HG03342 (cell line): ENCODE measurements at regions not wholly inside any gene's neighbourhood (a gene's known extent, or its start where the extent isn't known, plus 50 kb on each side); places are given as distances from the start of the nearest gene placed in this dataset.
A peak's percentile ranks its signal among the peaks of the same experiment; 100 is the strongest.
"Not testable (repeated sequence)": the region's sequence is repeated elsewhere in the genome, so short reads cannot be mapped to it uniquely, and the experiment has no call there.

Experiments used
- ATAC-seq: cut with Tn5 transposase; IDR thresholded peaks from one replicate; pipeline ENCODE4 v1.9.1; 2021; ENCODE audit warnings: mild to moderate bottlenecking, moderate library complexity; ENCODE audit not compliant: unreplicated experiment

DNA sequence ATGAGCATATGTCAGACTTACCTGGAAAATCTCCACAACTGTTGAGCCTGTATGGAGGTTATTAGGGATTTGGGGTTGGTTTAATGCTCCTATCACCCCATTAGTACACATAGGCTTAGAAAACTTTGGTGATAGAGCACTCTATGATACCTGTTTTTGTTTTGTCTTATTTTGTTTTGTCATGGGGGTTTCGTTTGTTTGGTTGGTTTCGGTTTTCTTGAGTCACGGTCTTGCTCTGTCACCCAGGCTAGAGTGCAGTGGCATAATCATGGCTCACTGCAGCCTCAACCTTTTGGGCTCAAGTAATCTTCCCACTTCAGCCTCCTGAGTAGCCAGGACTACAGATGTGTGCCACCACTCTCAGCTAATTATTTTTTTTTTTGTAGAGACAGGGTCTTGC is 70.0 kb downstream of the MZT1 start:
- no peak for ATAC-seq

DNA sequence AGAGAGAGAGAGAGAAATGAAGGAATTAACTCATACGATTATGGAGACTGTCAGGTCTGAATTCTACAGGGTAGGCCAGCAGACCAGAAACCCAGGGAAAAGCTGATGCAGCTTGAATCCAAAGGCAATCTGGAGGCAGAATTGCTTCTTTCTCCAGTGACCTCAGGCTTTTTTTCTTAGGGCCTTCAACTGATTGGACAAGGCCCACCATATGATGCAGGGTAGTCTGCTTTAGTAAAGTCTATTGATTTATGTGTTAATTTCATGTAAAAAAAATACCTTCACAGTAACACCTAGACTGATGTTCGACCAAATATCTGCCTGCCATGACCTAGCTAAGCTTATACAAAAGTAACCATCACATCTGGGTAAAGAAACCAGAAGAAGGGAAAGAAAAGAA is 71.1 kb downstream of the MZT1 start:
- ATAC-seq = no peak

DNA sequence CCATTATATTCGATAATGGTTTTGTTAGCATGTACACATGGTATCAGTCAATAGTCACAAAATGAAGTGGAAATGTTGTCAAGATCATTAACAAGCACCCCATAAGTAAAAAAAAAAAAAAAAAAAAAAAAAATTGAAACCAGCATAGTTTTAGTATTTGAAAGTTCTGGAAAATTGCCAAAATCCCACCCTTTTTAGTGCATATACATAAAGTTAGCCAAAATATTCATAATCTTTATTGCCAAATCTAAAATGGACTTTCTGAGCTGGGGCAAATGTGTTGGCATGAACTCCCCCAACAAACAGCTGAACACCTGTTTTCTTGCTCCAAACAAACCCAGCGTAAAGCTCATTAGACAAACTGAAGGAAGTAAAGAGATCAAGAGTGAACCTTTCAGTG is 73.9 kb downstream of the MZT1 start:
- ATAC-seq = no peak

DNA sequence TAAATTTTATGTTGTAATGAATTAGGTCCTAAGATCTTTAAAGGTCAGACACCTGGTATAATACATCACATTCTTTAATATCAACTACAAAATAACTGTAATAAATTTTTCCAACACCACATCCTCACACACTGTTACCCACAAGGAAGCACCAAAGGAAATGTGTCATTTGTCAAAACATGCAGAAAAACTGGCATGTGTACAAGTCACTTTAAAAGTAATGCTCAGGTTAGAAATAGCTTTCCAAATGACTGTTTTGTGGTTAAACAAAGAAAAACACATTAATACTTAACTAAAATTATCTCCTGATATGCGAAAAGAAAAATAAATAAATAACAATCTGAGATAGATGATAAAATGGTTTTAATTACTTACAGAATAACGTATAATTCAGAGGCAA is 74.7 kb downstream of the MZT1 start:
- ATAC-seq = no peak

DNA sequence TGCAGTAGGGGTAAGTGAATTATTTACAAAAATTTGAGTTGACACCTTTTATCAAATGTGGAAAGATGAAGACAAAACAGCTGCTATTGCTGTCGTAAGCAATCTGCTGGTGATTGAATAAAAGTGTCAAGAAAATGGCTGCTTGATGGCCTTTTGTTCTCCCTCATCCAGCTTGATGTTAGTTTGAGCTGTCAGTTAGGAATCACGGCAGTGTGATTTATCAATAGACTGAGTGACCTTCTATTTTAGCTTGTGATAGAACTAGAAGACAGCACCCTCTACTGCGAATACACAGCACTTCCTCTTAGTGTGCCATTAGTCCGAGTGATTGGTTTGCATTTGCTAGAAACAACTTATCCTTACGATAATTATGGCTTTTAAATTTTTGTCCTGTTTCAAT is 76.3 kb downstream of the MZT1 start:
- peak; percentile 51 for ATAC-seq

DNA sequence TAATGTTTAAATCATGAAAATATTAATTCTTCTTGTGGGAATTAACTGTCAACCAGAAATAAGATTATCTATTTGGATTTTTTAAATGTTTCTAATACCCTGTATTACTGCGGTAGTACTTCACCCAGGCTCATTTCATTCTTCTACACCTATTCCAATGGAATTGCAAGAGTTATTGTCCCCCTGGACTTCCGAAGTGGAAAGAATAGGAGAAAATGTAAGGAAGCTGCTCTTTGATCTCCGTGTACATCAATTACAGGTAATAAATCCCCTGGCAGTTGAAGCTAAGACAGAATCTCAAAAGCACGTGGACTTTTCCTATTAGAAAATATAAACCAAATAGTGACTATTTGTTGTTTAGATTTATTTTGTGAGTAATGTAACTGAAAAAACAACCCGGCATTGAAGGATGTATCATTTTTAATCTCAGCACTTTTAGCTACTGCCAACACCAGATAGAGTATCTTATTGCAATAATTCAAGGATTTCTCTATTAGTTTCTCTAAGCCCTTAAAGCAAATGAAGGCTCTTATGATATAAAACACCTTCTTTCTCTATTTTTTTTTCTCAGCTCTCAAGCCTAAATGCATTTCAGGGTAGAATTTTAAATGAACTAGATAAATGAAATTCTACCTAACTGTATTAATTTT is 77.3 kb downstream of the MZT1 start:
- no peak for ATAC-seq

DNA sequence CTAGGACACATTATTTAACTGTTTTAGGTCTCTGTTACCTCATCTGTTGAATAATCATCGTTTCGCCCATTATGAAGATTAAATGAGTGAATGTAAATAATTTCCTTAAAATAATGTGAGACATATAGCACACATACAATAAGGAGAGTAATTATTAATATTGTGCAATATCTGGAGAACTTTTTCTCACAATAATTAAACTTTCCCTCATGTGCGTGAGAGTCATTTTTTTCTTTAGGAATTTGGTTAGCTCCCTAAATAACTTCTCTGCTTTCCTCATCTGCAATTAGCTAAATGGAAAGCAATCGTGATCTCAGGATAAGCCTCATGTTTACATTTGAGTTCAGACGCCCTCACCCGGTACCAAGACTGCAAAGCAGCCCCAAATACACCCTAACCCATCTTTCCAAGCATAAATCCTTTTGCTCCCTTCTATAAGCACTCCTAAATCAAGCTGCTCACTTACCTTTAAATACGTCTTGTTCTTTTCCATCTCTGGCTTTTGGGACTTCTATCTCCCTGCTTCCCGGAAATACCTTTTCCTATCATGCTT is 78.8 kb downstream of the MZT1 start:
- ATAC-seq = no peak

DNA sequence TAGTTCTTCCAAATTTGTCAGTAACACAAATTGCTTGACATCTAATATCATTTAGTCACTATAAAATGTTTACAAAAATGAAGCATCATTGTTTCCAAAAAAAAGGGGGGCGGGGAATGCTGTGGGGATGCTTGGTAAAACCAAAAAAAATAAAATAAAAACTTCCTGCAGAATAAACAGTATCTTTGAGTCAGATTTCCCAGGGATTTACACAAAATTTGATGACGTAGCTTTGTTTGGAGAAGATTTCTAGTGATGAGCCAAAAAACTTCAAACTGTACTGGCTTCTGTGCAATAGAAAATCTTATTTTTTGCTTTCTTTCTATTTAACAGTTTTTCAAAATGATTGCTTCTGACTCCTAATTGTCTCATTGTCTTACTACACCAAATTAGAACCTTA is 80.0 kb downstream of the MZT1 start:
- no peak for ATAC-seq

DNA sequence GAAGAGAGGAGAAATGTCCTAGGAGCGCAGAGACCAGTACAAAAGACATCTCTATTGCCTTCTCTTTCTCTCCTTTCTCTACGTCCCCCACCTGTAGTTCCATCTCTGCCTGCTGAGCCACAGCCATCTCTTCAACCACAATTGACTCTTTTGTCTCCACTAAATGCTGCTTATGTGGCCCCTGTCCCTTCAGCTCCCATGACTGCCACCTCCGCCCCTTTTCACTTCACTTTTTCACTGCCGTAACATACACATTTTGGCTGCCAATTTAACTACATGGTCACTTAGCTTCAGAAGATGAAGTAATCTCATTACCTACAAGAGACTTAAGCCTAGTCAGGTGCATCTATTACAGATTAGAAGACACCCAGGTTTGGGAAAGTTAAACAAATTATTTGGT is 81.9 kb downstream of the MZT1 start:
- no peak for ATAC-seq

DNA sequence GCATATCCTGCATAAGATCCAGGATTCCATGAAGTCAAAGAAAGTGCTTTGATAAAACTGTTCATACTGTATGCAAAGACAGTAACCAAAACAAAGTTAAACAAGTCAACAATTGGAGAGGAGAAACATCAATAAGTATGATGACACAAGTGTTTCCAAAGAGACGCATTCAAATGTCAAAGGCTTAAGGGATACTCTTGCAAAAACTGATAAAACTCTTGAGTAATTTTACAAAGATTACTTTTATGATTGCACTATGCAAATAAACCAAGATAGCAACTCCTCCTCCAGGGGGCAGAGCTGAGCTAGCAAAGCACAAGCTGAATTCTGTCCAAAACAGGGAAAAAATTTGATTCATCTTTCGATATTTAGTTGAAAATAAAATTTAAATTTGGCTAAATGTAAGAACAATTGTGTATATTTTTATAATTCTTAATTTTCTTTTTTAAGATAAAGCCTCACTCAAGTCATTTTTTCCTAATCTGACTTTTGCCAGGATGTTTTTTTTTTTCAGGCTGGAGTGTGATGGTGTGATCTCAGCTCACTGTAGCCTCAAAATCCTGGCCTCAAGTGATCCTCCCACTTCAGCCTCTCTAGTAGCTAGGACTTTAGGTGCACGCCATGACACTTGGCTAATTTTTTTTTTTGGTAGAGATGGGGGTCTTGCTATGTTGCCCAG is 84.0 kb downstream of the MZT1 start:
- ATAC-seq = peak; percentile 73

- no peak for ATAC-seq
Measured at GRCh38 chr13:72639377-72639776, 88.1 kb downstream of the MZT1 start.

DNA sequence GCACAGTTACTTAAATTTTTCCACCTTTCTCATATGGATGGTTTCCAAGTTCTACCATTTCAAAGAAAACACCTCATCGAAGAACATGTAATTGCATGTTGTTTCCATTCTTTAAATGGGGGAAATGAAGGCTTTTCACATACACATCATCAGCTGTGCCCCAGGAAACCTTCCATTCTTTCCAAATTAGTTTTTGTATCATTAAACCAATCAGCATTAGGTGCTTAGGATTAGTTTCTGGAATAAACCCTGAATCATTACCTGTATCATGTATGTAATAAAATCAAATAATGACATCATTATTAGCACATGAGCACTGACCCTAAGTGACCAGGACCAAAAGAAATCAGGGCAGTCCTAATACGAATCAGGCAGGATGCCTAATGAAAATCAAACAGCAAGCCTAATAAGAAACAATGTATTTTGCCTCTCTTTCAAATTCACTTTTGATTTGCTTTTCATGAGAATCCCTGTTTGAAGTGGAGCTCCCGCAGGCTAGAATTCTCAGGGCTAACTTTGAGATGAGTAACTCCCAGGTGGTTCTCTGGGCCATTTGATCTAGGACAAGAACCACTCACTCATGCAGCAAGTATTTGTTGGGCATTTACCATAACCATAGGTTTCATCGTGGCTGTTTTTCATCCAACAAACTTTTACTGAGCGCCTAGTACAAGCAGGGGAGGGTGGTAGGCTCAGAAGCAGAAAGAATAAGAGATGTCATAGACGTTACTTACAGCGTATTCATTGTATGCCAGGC is 89.2 kb downstream of the MZT1 start:
- no peak for ATAC-seq

DNA sequence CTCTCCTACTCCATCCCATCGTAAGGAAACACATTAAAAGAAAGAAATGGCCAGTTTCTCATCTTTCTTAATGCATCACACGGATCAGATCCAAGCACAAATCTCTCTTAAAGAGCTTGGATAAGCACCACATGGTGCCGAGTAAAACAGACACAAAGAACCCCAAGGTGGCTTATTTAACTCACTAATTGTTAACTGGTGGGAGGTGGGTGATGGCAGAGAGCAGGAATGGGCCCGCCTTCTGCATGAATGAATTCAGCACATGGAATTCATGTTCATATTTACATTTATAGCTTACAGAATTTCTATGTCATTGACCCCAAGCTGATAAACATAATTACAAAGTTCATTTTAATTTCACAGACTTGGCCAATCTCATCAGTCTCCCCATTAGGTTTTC is 89.9 kb downstream of the MZT1 start:
- ATAC-seq = no peak

GRCh38 chr13:72634859-72635258 is 92.6 kb downstream of the MZT1 start:
- no peak for ATAC-seq

DNA sequence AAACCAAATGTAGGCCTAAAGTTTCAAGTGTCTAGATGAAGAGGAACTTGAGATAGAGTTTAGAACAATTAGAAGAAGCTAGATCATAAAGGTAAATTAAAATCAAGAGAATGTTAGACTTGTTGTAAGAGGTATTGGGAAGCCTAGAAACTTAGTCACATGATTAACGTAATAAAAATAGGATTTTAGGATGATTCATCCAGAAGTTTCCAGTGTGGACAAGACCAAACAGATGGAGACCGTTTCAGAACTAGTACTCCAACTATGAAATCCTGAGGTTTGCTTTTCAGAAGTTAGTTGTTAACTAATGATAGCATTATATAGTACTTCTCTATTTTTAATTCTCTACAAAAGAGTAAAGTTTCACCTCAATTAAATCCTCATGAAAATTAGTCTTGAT is 104.9 kb downstream of the MZT1 start:
- ATAC-seq = no peak

DNA sequence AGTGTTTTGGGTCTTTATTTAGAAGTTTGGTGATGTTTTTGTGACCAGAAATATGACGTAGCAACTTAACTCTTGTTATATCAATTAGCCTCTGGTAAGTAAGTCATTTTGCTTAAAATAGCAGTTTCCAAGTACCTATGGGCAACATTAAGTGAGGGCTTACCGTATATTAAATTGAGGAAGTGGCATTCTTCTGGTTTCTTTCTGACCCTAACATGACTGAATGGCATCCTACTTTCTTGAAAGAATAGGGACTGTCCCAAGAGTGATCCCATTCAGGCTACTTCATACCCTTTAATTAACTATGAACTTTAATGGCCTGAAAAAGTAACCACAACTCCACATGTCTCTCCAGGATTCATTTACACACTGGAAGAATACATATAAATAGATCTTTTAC is 106.6 kb downstream of the MZT1 start:
- no peak for ATAC-seq

- no peak for ATAC-seq
Measured at GRCh38 chr13:72617951-72618350, 109.5 kb downstream of the MZT1 start.

DNA sequence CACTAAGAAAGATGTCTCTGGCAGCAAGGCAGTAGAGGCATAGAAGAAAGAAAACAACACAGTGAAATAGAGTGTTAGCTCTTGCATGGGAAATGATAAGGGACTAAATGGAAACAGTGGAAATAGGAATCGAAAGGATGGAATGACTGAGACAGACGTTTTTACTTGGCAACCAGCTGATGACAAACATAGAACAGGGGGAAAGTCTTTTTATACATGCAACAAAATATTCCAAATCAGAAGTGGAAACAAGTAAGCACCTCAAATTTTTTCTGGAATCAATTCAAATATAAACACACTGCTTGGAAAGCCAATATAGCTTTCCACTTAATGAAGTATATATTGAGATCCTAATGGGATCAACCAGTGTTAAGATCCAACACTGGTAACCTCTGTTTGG is 110.2 kb downstream of the MZT1 start:
- no peak for ATAC-seq

GRCh38 chr13:72610251-72610891 is 117.1 kb downstream of the MZT1 start:
- ATAC-seq = not testable (repeated sequence)

DNA sequence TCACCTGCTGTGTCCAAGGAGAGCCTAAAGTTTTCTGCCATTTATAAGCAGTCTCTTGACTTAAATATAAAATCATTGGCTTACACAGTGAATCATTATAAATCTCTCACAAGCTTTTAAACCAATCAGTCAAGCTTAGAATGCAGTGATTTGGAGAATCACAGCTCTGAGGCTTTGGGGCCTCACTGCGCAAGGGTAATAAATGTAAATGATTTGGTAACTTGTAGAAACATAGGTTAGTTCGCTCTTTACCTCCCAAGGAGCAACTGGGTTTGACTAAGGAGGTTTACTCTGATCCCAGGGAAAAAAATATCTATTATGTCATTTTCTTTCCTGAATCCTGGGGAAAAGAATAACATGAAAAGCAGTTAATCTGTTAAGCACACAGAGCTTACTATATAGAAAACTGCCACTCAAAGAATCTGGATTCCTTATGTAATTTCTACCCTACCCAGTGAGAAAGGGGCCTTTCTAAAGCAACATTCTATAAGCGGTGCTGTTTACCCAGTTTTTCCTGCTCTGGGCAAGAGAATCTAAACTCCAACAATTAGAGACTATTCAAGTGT is 128.2 kb downstream of the MZT1 start:
- no peak for ATAC-seq

- ATAC-seq = no peak
Measured at GRCh38 chr13:72590091-72590740, 137.2 kb downstream of the MZT1 start.
